ENCODE measurements at regions not wholly inside any gene's neighbourhood (a gene's known extent, or its start where the extent isn't known, plus 50 kb on each side); places are given as distances from the start of the nearest gene placed in this dataset.

DNA sequence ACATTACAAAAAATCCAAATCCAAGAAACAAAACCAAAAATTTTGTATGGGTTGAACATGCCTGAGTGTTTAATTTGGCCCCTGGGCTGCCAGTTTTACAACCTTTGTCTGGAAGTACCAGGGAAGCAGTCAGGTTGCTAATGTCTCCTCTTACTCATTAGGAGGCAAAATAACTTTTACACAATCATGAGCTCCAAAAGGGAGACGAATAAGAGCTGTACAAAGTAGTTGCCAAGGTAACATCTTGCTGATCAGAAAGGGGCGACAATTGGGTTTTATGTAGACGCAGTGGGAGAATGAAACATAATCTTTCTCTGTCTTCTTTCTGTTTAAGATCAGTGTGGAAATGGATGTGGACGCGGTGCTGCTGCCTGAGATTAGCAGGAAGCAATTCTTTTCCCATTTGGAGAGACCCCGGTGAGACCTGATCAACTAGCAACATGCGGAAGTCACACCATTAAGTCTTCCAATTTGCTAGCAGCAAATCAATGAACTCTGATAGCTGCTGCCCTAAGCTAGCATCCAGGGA is 90.7 kb upstream of the IGFBP7 start:
- TF ChIP-seq, protein P1, sequence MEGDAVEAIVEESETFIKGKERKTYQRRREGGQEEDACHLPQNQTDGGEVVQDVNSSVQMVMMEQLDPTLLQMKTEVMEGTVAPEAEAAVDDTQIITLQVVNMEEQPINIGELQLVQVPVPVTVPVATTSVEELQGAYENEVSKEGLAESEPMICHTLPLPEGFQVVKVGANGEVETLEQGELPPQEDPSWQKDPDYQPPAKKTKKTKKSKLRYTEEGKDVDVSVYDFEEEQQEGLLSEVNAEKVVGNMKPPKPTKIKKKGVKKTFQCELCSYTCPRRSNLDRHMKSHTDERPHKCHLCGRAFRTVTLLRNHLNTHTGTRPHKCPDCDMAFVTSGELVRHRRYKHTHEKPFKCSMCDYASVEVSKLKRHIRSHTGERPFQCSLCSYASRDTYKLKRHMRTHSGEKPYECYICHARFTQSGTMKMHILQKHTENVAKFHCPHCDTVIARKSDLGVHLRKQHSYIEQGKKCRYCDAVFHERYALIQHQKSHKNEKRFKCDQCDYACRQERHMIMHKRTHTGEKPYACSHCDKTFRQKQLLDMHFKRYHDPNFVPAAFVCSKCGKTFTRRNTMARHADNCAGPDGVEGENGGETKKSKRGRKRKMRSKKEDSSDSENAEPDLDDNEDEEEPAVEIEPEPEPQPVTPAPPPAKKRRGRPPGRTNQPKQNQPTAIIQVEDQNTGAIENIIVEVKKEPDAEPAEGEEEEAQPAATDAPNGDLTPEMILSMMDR (IDR thresholded peaks at IDR 0.05; ENCODE audit: low read depth, low read length, poor library complexity, severe bottlenecking) = no peak
- no peak for TF ChIP-seq EZH2phosphoT487 (IDR thresholded peaks at IDR 0.05; ENCODE audit: borderline replicate concordance, low read length)

All from DOHH2 (cell line).